GM12865 (cell line): ENCODE measurements at regions not wholly inside any gene's neighbourhood (a gene's known extent, or its start where the extent isn't known, plus 50 kb on each side); places are given as distances from the start of the nearest gene placed in this dataset.
A peak's percentile ranks its signal among the peaks of the same experiment; 100 is the strongest.

Experiments
- DNase-seq: peaks from one replicate; pipeline ENCODE4 v3.0.0; 2010; ENCODE audit warnings: low read depth
- H3K4me3 ChIP-seq: 2 replicates; pipeline ENCODE4 v1.5.1; 2011; ENCODE audit warnings: mild to moderate bottlenecking, low read depth, low read length, control low read depth
- TF ChIP-seq, protein P1 (sequence below): IDR thresholded peaks from 2 replicates; pipeline ENCODE4 v1.5.1; 2011; ENCODE audit warnings: low read length, control low read depth, low read depth, inconsistent platforms; ENCODE audit not compliant: insufficient read depth; ENCODE audit errors: missing control alignments

DNA sequence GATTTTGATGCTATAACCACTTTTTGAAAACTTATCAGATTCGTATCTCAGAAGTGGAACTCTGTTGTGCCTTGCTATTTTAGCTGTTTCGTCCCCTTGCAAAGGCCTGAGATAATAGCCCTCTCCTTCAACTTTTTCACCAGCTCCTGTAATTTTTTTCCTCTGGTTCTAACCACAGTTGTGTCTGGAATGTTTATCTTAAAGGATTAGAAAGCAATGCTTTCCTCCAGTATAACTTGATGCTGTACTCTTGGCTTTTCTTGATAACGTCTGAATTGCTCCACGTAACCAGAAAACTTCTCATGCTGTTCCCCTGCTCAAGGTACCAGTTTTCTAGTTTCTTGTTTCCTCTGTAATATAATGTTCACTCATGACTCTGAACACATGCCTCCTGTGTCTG is 209.4 kb downstream of the DTWD2 start:
- TF ChIP-seq, protein P1, sequence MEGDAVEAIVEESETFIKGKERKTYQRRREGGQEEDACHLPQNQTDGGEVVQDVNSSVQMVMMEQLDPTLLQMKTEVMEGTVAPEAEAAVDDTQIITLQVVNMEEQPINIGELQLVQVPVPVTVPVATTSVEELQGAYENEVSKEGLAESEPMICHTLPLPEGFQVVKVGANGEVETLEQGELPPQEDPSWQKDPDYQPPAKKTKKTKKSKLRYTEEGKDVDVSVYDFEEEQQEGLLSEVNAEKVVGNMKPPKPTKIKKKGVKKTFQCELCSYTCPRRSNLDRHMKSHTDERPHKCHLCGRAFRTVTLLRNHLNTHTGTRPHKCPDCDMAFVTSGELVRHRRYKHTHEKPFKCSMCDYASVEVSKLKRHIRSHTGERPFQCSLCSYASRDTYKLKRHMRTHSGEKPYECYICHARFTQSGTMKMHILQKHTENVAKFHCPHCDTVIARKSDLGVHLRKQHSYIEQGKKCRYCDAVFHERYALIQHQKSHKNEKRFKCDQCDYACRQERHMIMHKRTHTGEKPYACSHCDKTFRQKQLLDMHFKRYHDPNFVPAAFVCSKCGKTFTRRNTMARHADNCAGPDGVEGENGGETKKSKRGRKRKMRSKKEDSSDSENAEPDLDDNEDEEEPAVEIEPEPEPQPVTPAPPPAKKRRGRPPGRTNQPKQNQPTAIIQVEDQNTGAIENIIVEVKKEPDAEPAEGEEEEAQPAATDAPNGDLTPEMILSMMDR, result no peak
- DNase-seq, result no peak
- H3K4me3 ChIP-seq, result no peak overlapping the region

DNA sequence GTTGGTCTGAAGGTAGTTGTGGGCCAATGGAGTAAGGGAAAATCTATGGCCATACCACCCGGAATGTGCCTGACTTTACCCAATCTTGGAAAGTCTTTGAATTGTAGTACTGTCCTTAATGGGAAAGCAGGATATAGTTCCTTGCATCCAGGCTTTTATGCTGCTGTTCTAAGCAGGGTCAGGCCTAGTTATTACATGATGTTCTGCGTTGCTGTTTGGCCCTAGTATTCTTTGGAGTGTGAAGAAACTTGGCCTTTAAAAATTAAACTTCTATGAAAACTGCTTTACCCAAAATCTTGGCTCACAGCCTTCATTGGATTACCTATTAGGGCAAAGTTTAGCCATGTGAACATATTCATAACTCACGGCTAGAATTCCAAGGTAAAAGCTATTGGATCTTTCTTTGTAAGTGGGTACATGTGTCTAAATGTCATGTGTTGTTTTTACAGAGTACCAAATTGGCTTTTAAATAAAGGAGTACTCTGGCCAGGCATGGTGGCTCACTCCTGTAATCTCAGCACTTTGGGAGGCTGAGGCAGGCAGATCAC is 211.1 kb downstream of the DTWD2 start:
- TF ChIP-seq, protein P1, result no peak
- H3K4me3 ChIP-seq, result no peak overlapping the region
- no peak for DNase-seq

DNA sequence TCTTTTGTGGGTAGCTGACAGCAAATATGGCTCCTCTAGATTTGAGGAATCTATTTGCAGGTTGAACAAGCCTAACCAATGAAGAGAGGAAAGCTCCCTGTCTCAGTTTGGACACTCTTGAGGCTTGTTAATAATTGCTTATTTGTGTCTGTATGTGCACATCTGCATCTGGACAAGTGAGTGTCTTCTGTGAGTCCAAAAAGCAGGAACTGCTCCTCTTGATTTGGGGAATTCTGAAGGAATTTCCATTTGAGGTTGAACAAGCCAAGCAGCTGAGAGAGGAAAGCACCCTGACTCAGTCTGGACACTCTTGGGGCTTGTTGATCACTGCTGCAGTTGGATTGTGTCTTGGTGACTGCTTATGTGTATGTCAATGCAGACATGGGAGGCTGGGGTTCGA is 211.6 kb downstream of the DTWD2 start:
- DNase-seq, result peak; percentile 54
- TF ChIP-seq, protein P1, result no peak
- H3K4me3 ChIP-seq, result no peak overlapping the region

DNA sequence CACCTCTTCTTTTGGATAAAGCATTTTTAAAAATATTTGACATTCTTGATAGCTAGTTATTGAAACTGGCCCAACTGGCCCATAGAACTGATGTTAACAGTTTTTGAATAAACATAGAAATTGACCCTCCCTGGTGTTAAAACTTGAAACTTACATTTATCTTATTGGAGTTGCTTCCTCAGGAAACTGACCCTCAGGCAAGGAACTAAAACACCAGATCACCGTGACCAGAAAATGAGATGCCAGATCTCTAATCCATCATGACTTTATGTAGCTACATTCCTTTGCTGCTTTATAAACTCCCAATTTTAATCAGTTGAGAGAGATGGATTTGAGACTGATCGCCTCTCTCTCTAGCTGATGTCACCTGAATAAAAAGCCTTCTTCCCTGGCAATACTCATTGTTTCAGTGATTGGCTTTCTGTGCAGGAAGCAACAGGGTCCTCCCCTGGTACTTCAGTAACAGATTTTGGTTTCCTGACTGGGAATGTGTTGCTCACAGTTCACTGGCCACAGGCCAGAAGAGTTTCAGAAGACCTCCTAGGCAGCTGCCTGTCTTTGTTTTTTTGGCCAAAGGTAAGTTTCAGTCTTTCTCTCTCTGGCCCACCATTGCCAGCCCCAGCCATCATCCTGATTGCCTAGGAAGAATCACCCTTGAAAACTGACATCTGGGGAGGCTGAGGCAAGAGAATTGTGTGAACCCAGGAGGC is 212.4 kb downstream of the DTWD2 start:
- no peak overlapping the region for H3K4me3 ChIP-seq
- peak; percentile 65 for DNase-seq
- TF ChIP-seq, protein P1, result no peak

DNA sequence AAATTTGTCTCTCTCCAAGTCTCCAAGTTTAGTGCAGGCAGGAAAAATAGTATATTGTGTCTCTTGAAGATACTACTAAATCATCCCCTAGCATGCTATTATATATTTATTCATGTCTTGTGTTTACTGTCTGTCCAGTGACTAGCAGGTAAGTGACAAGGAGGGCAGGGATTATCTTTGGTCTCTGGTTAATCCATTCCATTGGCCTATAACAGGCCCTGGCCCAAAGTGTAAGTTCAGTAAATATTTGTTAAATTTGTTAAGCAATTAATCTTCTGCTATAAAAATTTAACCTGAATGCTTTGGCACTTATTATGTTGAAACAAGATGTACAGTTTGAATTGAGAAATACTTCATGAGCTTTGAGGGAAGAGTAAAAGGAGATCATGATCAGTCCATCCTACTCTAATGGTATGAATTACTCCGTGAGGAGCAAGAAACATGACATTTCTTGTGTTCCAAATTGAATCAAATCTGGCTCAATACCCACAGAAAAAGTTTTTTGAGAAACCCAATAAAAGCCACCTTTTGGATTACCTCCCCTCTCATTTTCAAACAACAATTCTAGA is 219.7 kb downstream of the DTWD2 start:
- TF ChIP-seq, protein P1, result no peak
- no peak for DNase-seq
- H3K4me3 ChIP-seq, result no peak overlapping the region

DNA sequence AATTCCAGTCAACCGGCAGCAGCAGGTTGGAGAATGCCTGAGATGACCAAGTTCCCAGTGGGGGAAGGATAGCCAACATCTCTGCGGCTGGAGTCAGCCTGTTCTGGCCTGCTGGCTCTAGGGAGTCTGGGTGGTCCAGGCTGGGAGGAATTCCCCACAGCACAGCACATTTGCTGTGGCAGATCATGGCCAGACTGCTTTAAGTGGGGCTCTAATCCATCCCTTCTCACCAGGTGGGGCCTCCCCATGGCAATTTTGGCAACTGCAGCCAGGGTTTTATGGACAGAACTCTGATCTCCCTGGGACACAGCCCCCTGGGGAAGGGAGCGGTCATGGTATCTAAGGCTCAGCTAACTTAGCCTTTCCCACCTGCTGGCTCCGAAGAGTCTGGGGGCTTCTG is 226.1 kb downstream of the DTWD2 start:
- TF ChIP-seq, protein P1, result no peak
- no peak overlapping the region for H3K4me3 ChIP-seq
- no peak for DNase-seq
